ENCODE measurements at regions not wholly inside any gene's neighbourhood (a gene's known extent, or its start where the extent isn't known, plus 50 kb on each side); places are given as distances from the start of the nearest gene placed in this dataset.

GRCh38 chr9:121574774-121575519, 75.3 kb upstream of the GGTA1 start:
- no peak for TF ChIP-seq CTCF (conservative IDR thresholded peaks at IDR 0.05)
- no peak for TF ChIP-seq EZH2 (IDR thresholded peaks at IDR 0.05; ENCODE audit: low read depth)

Measured in PC-9 (cell line).